B cell (primary cell): ENCODE measurements at regions not wholly inside any gene's neighbourhood (a gene's known extent, or its start where the extent isn't known, plus 50 kb on each side); places are given as distances from the start of the nearest gene placed in this dataset.

Experiments
- ATAC-seq: fragments of 200-7000 bp; cut with Tn5 transposase; one replicate; pipeline ENCODE4 v1.10.0; 2021; ENCODE audit warnings: low read depth, mild to moderate bottlenecking, moderate number of reproducible peaks, moderate library complexity
- CTCF ChIA-PET: fragments of 350-600 bp; sonication (Branson Sonifier 250); formaldehyde crosslinking; loops from one replicate; lab custom pipeline; 2021; ENCODE audit warnings: antibody characterized with exemption, inconsistent platforms; lab: Charles Lee
- POLR2A ChIA-PET: fragments of 350-600 bp; sonication (Branson Sonifier 250); formaldehyde crosslinking; loops from one replicate; lab custom pipeline; 2021; ENCODE audit warnings: antibody characterized with exemption; lab: Charles Lee
- DNase-seq: peaks from one replicate; pipeline ENCODE4 v3.0.0; 2013
- H2AFZ ChIP-seq: 2 replicates; pipeline ENCODE4 v1.6.1; 2012; ENCODE audit warnings: mild to moderate bottlenecking, low read depth, low read length; ENCODE audit not compliant: insufficient read depth, poor library complexity, severe bottlenecking
- H3K27ac ChIP-seq, 2 donors: 1 replicate in 1 of 2; 2 replicates in 1 of 2; pipeline ENCODE4 v1.5.1; 2012 to 2013; ENCODE audit warnings: low read length in 2 of 2, mild to moderate bottlenecking in 2 of 2, moderate library complexity in 1 of 2
- H3K27me3 ChIP-seq, 4 experiments: fragments of 200-600 bp in 1 of 4; sonication (generic) in 1 of 4; replicated peaks in 1 of 4; 1 replicate in 2 of 4; 2 replicates in 2 of 4; pipeline versions ENCODE4 v1.6.1 to v1.7.0; 2013 to 2016; ENCODE audit warnings: low read length in 3 of 4, mild to moderate bottlenecking in 2 of 4, mixed read lengths in 1 of 4, moderate library complexity in 1 of 4; ENCODE audit not compliant: insufficient read depth in 4 of 4, control insufficient read depth in 3 of 4; ENCODE audit errors: control extremely low read depth in 1 of 4
- H3K36me3 ChIP-seq, 2 experiments: replicated peaks in 1 of 2; 1 replicate in 1 of 2; 2 replicates in 1 of 2; pipeline versions ENCODE4 v1.6.1 to v1.7.1; 2013; ENCODE audit warnings: low read length in 1 of 2; ENCODE audit not compliant: insufficient read depth in 2 of 2, control insufficient read depth in 1 of 2; ENCODE audit errors: control extremely low read depth in 1 of 2, extremely low read depth in 1 of 2
- H3K4me1 ChIP-seq, 2 donors: fragments of 200-600 bp in 1 of 2; sonication (generic) in 1 of 2; 1 replicate in 1 of 2; 2 replicates in 1 of 2; pipeline versions ENCODE4 v1.5.1 to v1.6.1; 2013 to 2017; ENCODE audit warnings: low read length in 2 of 2; ENCODE audit not compliant: control insufficient read depth in 2 of 2, insufficient read depth in 2 of 2
- H3K4me2 ChIP-seq: replicated peaks from 2 replicates; pipeline ENCODE3; 2012; ENCODE audit warnings: mild to moderate bottlenecking, low read depth, low read length; ENCODE audit not compliant: poor library complexity, severe bottlenecking
- H3K4me3 ChIP-seq, 5 experiments: fragments of 200-600 bp in 1 of 5; sonication (generic) in 1 of 5; 1 replicate in 3 of 5; 2 replicates in 2 of 5; pipeline versions ENCODE4 v1.5.1 to v1.7.0; 2011 to 2016; ENCODE audit warnings: low read length in 4 of 5, mild to moderate bottlenecking in 4 of 5, low read depth in 2 of 5, control low read depth in 1 of 5, moderate library complexity in 1 of 5; ENCODE audit not compliant: insufficient read depth in 1 of 5; ENCODE audit errors: control extremely low read depth in 1 of 5, extremely low read depth in 1 of 5
- H3K79me2 ChIP-seq: fragments of 200-600 bp; sonication (generic); one replicate; pipeline ENCODE4 v1.6.0; 2016; ENCODE audit warnings: low read length; ENCODE audit not compliant: control insufficient read depth, insufficient read depth
- H3K9ac ChIP-seq: fragments of 200-600 bp; sonication (generic); 2 replicates; pipeline ENCODE4 v1.6.1; 2017; ENCODE audit warnings: mild to moderate bottlenecking, low read length, moderate library complexity
- H3K9me3 ChIP-seq, 3 donors: one replicate each; pipeline versions ENCODE4 v1.6.1 to v1.7.1; 2013; ENCODE audit warnings: low read length in 2 of 3; ENCODE audit not compliant: control insufficient read depth in 2 of 3, insufficient read depth in 1 of 3; ENCODE audit errors: control extremely low read depth in 1 of 3
- H4K20me1 ChIP-seq: 2 replicates; pipeline ENCODE4 v1.6.0; 2012; ENCODE audit warnings: mild to moderate bottlenecking, low read length; ENCODE audit not compliant: insufficient read depth, control insufficient read depth, poor library complexity, severe bottlenecking
- H3K27ac Mint-ChIP-seq: one replicate; pipeline ENCODE4 v1.8.0; 2021; ENCODE audit warnings: mixed read lengths
- H3K27me3 Mint-ChIP-seq: one replicate; pipeline ENCODE4 v1.8.0; 2021; ENCODE audit warnings: mixed read lengths
- H3K4me1 Mint-ChIP-seq: one replicate; pipeline ENCODE4 v1.8.0; 2021; ENCODE audit warnings: mixed read lengths
- H3K4me3 Mint-ChIP-seq: one replicate; pipeline ENCODE4 v1.8.0; 2021; ENCODE audit warnings: mixed read lengths
- H3K9me3 Mint-ChIP-seq: one replicate; pipeline ENCODE4 v1.8.0; 2022; ENCODE audit warnings: mixed read lengths; ENCODE audit not compliant: insufficient read depth
- CTCF ChIP-seq: fragments of 200-600 bp; IDR thresholded peaks from one replicate; pipeline ENCODE4 v1.8.0; 2022; ENCODE audit warnings: antibody characterized with exemption, mild to moderate bottlenecking
- EZH2 ChIP-seq: IDR thresholded peaks from 2 replicates; pipeline ENCODE4 v1.6.1; 2012; ENCODE audit warnings: borderline replicate concordance, low read depth, mild to moderate bottlenecking, moderate library complexity, low read length; ENCODE audit not compliant: insufficient read depth, poor library complexity, severe bottlenecking
- WGBS: methylation state at CpG from one replicate; pipeline ENCODE4 v1.1.5; 2013; ENCODE audit warnings: missing lambda C conversion rate; ENCODE audit not compliant: insufficient coverage; 5-methylcytosine and 5-hydroxymethylcytosine counted together
- intact Hi-C: fragments of 100-400 bp; cut with micrococcal nuclease; formaldehyde crosslinking; loops from one replicate; pipeline ENCODE4 v1.10.0; 2022

GRCh38 chr12:46472144-46472705 is 99.7 kb upstream of the SLC38A2 start:
- H3K27me3 Mint-ChIP-seq: no peaks in the 10 kb centered on the region
- Histone ChIP-seq H3K79me2 (peaks cover 20% of the 10 kb centered on the region), H3K4me2 (no peak overlapping the region), H3K27me3 (no peaks in the 10 kb centered on the region), H3K4me3 (no peak overlapping the region), H3K4me1 (peaks cover 13 to 21% of the 10 kb centered on the region in 2 donors), H3K9ac (no peak overlapping the region), H2AFZ (no peak overlapping the region), H4K20me1 (no peaks in the 10 kb centered on the region), H3K27ac (no peak overlapping the region), H3K9me3 (no peaks in the 10 kb centered on the region), H3K36me3 (no peaks in the 10 kb centered on the region)
- WGBS: 92% methylated on average over 3 of the region's 5 CpGs
- DNase-seq: no peak
- intact Hi-C loops: loop anchor here (2.0 kb wide), 2 partner anchors 15 kb away; no protein-coding TSS in a partner anchor
- ChIA-PET CTCF (no interaction called here), POLR2A (no interaction called here)
- ATAC-seq: no peak
- H3K4me1 Mint-ChIP-seq: peaks cover 23% of the 10 kb centered on the region
- TF ChIP-seq CTCF (no peak), EZH2 (no peak)
- H3K9me3 Mint-ChIP-seq: no peaks in the 10 kb centered on the region
- no peak overlapping the region for H3K4me3 Mint-ChIP-seq
- H3K27ac Mint-ChIP-seq: no peak overlapping the region

- ChIA-PET POLR2A (no interaction called here), CTCF (no interaction called here)
- Histone ChIP-seq H3K4me3 (no peak overlapping the region), H3K27ac (no peak overlapping the region), H3K79me2 (peaks cover 21% of the 10 kb centered on the region), H4K20me1 (no peaks in the 10 kb centered on the region), H3K9ac (no peak overlapping the region), H3K27me3 (no peaks in the 10 kb centered on the region), H3K4me2 (no peak overlapping the region), H3K4me1 (peaks cover 17 to 21% of the 10 kb centered on the region in 2 donors), H3K9me3 (no peaks in the 10 kb centered on the region), H3K36me3 (no peaks in the 10 kb centered on the region), H2AFZ (no peak overlapping the region)
- Mint-ChIP-seq H3K4me1 (peaks cover 28% of the 10 kb centered on the region), H3K9me3 (no peaks in the 10 kb centered on the region), H3K27ac (no peak overlapping the region), H3K27me3 (no peaks in the 10 kb centered on the region), H3K4me3 (no peak overlapping the region)
- WGBS: no CpG with 5 or more reads among the region's 2 CpGs
- DNase-seq (no peak), ATAC-seq (no peak)
- TF ChIP-seq EZH2 (no peak), CTCF (no peak)
- intact Hi-C loops: no loop called here
Observed at GRCh38 chr12:46471404-46471803, 98.8 kb upstream of the SLC38A2 start.
